H9 (cell line): ENCODE measurements at regions not wholly inside any gene's neighbourhood (a gene's known extent, or its start where the extent isn't known, plus 50 kb on each side); places are given as distances from the start of the nearest gene placed in this dataset.

Experiments used
- DNase-seq: peaks from one replicate; pipeline ENCODE4 v3.0.0-alpha.2; 2017
- H2AFZ ChIP-seq: one replicate; pipeline ENCODE4 v1.6.1; 2013; ENCODE audit warnings: mild to moderate bottlenecking, low read length, control low read depth, moderate library complexity
- H2AK5ac ChIP-seq: 2 replicates; pipeline ENCODE4 v1.6.1; 2013; ENCODE audit warnings: low read length, control low read depth, mixed read lengths; ENCODE audit not compliant: insufficient read length
- H2BK120ac ChIP-seq: one replicate; pipeline ENCODE4 v1.6.1; 2013; ENCODE audit warnings: low read depth, mild to moderate bottlenecking, low read length, control low read depth, inconsistent platforms; ENCODE audit not compliant: poor library complexity, severe bottlenecking
- H2BK12ac ChIP-seq: 2 replicates; pipeline ENCODE4 v1.6.1; 2013; ENCODE audit warnings: low read length, control low read depth, mixed read lengths, low read depth; ENCODE audit not compliant: insufficient read length
- H2BK15ac ChIP-seq: 2 replicates; pipeline ENCODE4 v1.6.1; 2013; ENCODE audit warnings: low read depth, low read length, control low read depth
- H2BK20ac ChIP-seq: one replicate; pipeline ENCODE4 v1.6.1; 2013; ENCODE audit warnings: low read depth, mild to moderate bottlenecking, low read length, control low read depth, inconsistent platforms; ENCODE audit not compliant: poor library complexity, severe bottlenecking
- H2BK5ac ChIP-seq: 2 replicates; pipeline ENCODE4 v1.6.1; 2013; ENCODE audit warnings: low read length, control low read depth, mixed read lengths; ENCODE audit not compliant: insufficient read length
- H3K14ac ChIP-seq: 2 replicates; pipeline ENCODE4 v1.6.1; 2013; ENCODE audit warnings: low read length, control low read depth; ENCODE audit not compliant: insufficient read depth
- H3K18ac ChIP-seq: 2 replicates; pipeline ENCODE4 v1.6.1; 2013; ENCODE audit warnings: low read depth, mild to moderate bottlenecking, mixed read lengths, low read length, control low read depth; ENCODE audit not compliant: insufficient read length
- H3K23ac ChIP-seq: 2 replicates; pipeline ENCODE4 v1.6.1; 2013; ENCODE audit warnings: low read length, control low read depth, mixed read lengths, low read depth; ENCODE audit not compliant: insufficient read length
- H3K23me2 ChIP-seq: 2 replicates; pipeline ENCODE4 v1.6.1; 2013; ENCODE audit warnings: low read depth, mild to moderate bottlenecking, mixed read lengths, low read length, control low read depth; ENCODE audit not compliant: insufficient read length, poor library complexity, severe bottlenecking
- H3K27ac ChIP-seq: 2 replicates; pipeline ENCODE4 v1.5.1; 2013; ENCODE audit warnings: low read length, control low read depth, mixed read lengths, low read depth; ENCODE audit not compliant: insufficient read length
- H3K27me3 ChIP-seq: 2 replicates; pipeline ENCODE4 v1.6.1; 2013; ENCODE audit warnings: low read length, control low read depth, inconsistent platforms; ENCODE audit not compliant: insufficient read depth
- H3K4ac ChIP-seq: 2 replicates; pipeline ENCODE4 v1.6.1; 2013; ENCODE audit warnings: low read depth, mild to moderate bottlenecking, control low read depth, inconsistent platforms, low read length, moderate library complexity
- H3K4me1 ChIP-seq: 2 replicates; pipeline ENCODE4 v1.6.1; 2013; ENCODE audit warnings: low read length, control low read depth, inconsistent platforms; ENCODE audit not compliant: insufficient read depth
- H3K4me2 ChIP-seq: 2 replicates; pipeline ENCODE4 v1.6.1; 2013; ENCODE audit warnings: low read length, control low read depth, mixed read lengths; ENCODE audit not compliant: insufficient read length, insufficient read depth
- H3K56ac ChIP-seq: 2 replicates; pipeline ENCODE4 v1.6.1; 2013; ENCODE audit warnings: low read depth, mild to moderate bottlenecking, mixed read lengths, low read length, control low read depth; ENCODE audit not compliant: insufficient read length
- H3K79me1 ChIP-seq: 2 replicates; pipeline ENCODE4 v1.6.1; 2013; ENCODE audit warnings: low read depth, mild to moderate bottlenecking, moderate library complexity, low read length, control low read depth, inconsistent platforms; ENCODE audit not compliant: insufficient read depth, poor library complexity, severe bottlenecking
- H3K79me2 ChIP-seq: 2 replicates; pipeline ENCODE4 v1.6.1; 2013; ENCODE audit warnings: low read length, control low read depth, inconsistent platforms; ENCODE audit not compliant: insufficient read depth
- H3K9ac ChIP-seq: 2 replicates; pipeline ENCODE4 v1.6.1; 2013; ENCODE audit warnings: low read length, control low read depth, mixed read lengths; ENCODE audit not compliant: insufficient read length; ENCODE audit errors: extremely low read depth
- H3K9me3 ChIP-seq: one replicate; pipeline ENCODE4 v1.6.1; 2013; ENCODE audit warnings: low read depth, low read length, inconsistent platforms; ENCODE audit not compliant: control insufficient read depth
- H3T11ph ChIP-seq: one replicate; pipeline ENCODE4 v1.6.1; 2013; ENCODE audit warnings: mild to moderate bottlenecking, low read length, control low read depth, inconsistent platforms
- H4K20me1 ChIP-seq: one replicate; pipeline ENCODE4 v1.6.1; 2013; ENCODE audit not compliant: control insufficient read depth, insufficient read length, insufficient read depth
- H4K5ac ChIP-seq: 2 replicates; pipeline ENCODE4 v1.6.1; 2013; ENCODE audit warnings: low read depth, mild to moderate bottlenecking, mixed read lengths, low read length, control low read depth; ENCODE audit not compliant: insufficient read length
- H4K8ac ChIP-seq: replicated peaks from 2 replicates; pipeline ENCODE4 v1.6.1; 2013; ENCODE audit warnings: low read length, control low read depth, mixed read lengths, low read depth; ENCODE audit not compliant: insufficient read length
- H4K91ac ChIP-seq: 2 replicates; pipeline ENCODE4 v1.6.1; 2013; ENCODE audit warnings: low read depth, mild to moderate bottlenecking, moderate library complexity, mixed read lengths, low read length, control low read depth; ENCODE audit not compliant: insufficient read length
- H3K27ac Mint-ChIP-seq, 3 experiments: 2 replicates in 2 of 3; 3 replicates in 1 of 3; pipeline ENCODE4 v1.8.0; 2020 to 2021; ENCODE audit warnings: mixed read lengths in 3 of 3, mild to moderate bottlenecking in 1 of 3, moderate library complexity in 1 of 3
- H3K27me3 Mint-ChIP-seq: 2 replicates; pipeline ENCODE4 v1.8.0; 2021; ENCODE audit warnings: low read depth, mild to moderate bottlenecking, moderate library complexity, mixed read lengths
- H3K36me3 Mint-ChIP-seq, 3 experiments: 2 replicates in 2 of 3; 3 replicates in 1 of 3; pipeline ENCODE4 v1.8.0; 2020 to 2021; ENCODE audit warnings: low read depth in 3 of 3, mixed read lengths in 3 of 3; ENCODE audit not compliant: insufficient read depth in 1 of 3
- H3K4me1 Mint-ChIP-seq, 2 experiments: 2 replicates each; pipeline ENCODE4 v1.8.0; 2020; ENCODE audit warnings: mixed read lengths in 2 of 2
- H3K4me3 Mint-ChIP-seq, 2 experiments: 2 replicates in 1 of 2; 3 replicates in 1 of 2; pipeline ENCODE4 v1.8.0; 2020 to 2021; ENCODE audit warnings: mild to moderate bottlenecking in 2 of 2, mixed read lengths in 2 of 2, moderate library complexity in 1 of 2
- H3K9me3 Mint-ChIP-seq, 2 experiments: 2 replicates in 1 of 2; 3 replicates in 1 of 2; pipeline ENCODE4 v1.8.0; 2020; ENCODE audit warnings: mild to moderate bottlenecking in 2 of 2, mixed read lengths in 2 of 2, moderate library complexity in 1 of 2
- WGBS: extraction: QIAGEN DNeasy Blood & Tissue Kit; methylation state at CpG from one replicate; pipeline ENCODE4 v1.1.7; 2013; ENCODE audit warnings: missing lambda C conversion rate, low lambda C conversion rate, mixed read lengths; ENCODE audit not compliant: insufficient read length; ENCODE audit errors: extremely low coverage; 5-methylcytosine and 5-hydroxymethylcytosine counted together
- TF ChIP-seq, protein P1 (sequence below): fragments of 200-600 bp; sonication (generic); conservative IDR thresholded peaks from 3 replicates; pipeline ENCODE4 v1.8.0; 2021; ENCODE audit warnings: antibody characterized with exemption, mild to moderate bottlenecking

DNA sequence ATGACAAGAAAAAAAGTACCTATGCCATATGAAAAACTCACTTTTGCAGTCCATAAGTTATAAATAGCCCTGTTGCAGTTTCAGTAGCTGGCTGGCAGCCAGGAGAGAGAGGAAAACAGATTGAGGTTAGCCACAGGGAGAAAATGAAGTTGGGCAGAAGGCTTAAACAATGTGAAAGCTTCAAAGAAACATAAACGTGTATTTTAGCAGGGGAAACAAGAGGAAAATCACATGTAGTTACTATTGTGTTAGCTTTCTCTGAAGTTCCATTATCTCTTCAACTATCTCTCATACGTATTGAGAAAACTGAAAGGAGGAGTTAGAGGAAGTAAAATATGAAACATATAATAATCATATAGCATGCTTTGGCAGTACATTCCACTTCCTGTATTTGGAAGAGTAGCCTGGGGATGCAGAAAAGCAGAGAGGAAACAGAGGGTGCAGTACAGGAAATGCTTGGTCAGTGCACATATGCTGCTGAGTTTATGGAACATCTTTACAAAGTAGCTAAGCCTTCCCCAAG is 1551.1 kb downstream of the EFNB2 start:
- H3K4me2 ChIP-seq: no peak overlapping the region
- H3K56ac ChIP-seq: no peak overlapping the region
- no peak overlapping the region for H2BK15ac ChIP-seq
- Mint-ChIP-seq H3K27me3 (no peaks in the 10 kb centered on the region), H3K27ac (no peak overlapping the region), H3K4me3 (no peak overlapping the region), H3K9me3 (no peaks in the 10 kb centered on the region), H3K36me3 (no peaks in the 10 kb centered on the region), H3K4me1 (no peaks in the 10 kb centered on the region)
- H3K23me2 ChIP-seq: no peaks in the 10 kb centered on the region
- H3K79me1 ChIP-seq: no peaks in the 10 kb centered on the region
- H2BK20ac ChIP-seq: no peak overlapping the region
- no peak overlapping the region for H3K4ac ChIP-seq
- no peak overlapping the region for H2BK120ac ChIP-seq
- H4K5ac ChIP-seq: no peak overlapping the region
- H3K14ac ChIP-seq: no peak overlapping the region
- no peaks in the 10 kb centered on the region for H3K4me1 ChIP-seq
- no peak overlapping the region for H2AFZ ChIP-seq
- TF ChIP-seq, protein P1, sequence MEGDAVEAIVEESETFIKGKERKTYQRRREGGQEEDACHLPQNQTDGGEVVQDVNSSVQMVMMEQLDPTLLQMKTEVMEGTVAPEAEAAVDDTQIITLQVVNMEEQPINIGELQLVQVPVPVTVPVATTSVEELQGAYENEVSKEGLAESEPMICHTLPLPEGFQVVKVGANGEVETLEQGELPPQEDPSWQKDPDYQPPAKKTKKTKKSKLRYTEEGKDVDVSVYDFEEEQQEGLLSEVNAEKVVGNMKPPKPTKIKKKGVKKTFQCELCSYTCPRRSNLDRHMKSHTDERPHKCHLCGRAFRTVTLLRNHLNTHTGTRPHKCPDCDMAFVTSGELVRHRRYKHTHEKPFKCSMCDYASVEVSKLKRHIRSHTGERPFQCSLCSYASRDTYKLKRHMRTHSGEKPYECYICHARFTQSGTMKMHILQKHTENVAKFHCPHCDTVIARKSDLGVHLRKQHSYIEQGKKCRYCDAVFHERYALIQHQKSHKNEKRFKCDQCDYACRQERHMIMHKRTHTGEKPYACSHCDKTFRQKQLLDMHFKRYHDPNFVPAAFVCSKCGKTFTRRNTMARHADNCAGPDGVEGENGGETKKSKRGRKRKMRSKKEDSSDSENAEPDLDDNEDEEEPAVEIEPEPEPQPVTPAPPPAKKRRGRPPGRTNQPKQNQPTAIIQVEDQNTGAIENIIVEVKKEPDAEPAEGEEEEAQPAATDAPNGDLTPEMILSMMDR: no peak
- no peak overlapping the region for H2BK5ac ChIP-seq
- no peak overlapping the region for H2AK5ac ChIP-seq
- H4K8ac ChIP-seq: no peak overlapping the region
- no peak overlapping the region for H3K27ac ChIP-seq
- no peak for DNase-seq
- H3T11ph ChIP-seq: no peak overlapping the region
- no peak overlapping the region for H3K9ac ChIP-seq
- no peaks in the 10 kb centered on the region for H3K9me3 ChIP-seq
- WGBS: no CpG with 5 or more reads among the region's 2 CpGs
- H4K20me1 ChIP-seq: no peaks in the 10 kb centered on the region
- no peak overlapping the region for H4K91ac ChIP-seq
- H3K18ac ChIP-seq: no peak overlapping the region
- H3K79me2 ChIP-seq: no peaks in the 10 kb centered on the region
- no peak overlapping the region for H2BK12ac ChIP-seq
- no peak overlapping the region for H3K23ac ChIP-seq
- no peaks in the 10 kb centered on the region for H3K27me3 ChIP-seq
